IMR-90 (cell line): ENCODE measurements at regions not wholly inside any gene's neighbourhood (a gene's known extent, or its start where the extent isn't known, plus 50 kb on each side); places are given as distances from the start of the nearest gene placed in this dataset.
A peak's percentile ranks its signal among the peaks of the same experiment; 100 is the strongest.

Experiments
- ATAC-seq: fragments of 200-7000 bp; cut with Tn5 transposase; 2 replicates; pipeline ENCODE4 v1.9.1; 2020; ENCODE audit warnings: low read depth, mild to moderate bottlenecking, moderate library complexity
- BruUV-seq: library from RNA; stranded (reverse); fragments of 400-500 nt; replicated peaks from 2 replicates; lab custom pipeline; 2021; lab: Mats Ljungman, UMichigan
- CTCF ChIA-PET: fragments of 300-600 bp; formaldehyde crosslinking; extraction: SDS; loops from one replicate; lab custom pipeline; 2021; ENCODE audit warnings: antibody characterized with exemption; lab: Yijun Ruan, JAX
- POLR2A ChIA-PET: fragments of 300-600 bp; sonication (Branson Sonifier 250); formaldehyde crosslinking; loops from one replicate; lab custom pipeline; 2022; ENCODE audit warnings: antibody characterized with exemption; ENCODE audit not compliant: unreplicated experiment; lab: Charles Lee
- DNase-seq: peaks from one replicate; pipeline ENCODE4 v3.0.0; 2013
- H2AFZ ChIP-seq: replicated peaks from 2 replicates; pipeline ENCODE3; 2013; ENCODE audit warnings: low read length, mild to moderate bottlenecking; ENCODE audit not compliant: poor library complexity
- H2AK5ac ChIP-seq: 2 replicates; pipeline ENCODE4 v1.6.1; 2013; ENCODE audit warnings: low read depth, low read length, inconsistent platforms
- H2AK9ac ChIP-seq: replicated peaks from 2 replicates; pipeline ENCODE3; 2013; ENCODE audit warnings: mild to moderate bottlenecking, low read depth, low read length, moderate library complexity; ENCODE audit not compliant: poor library complexity
- H2BK120ac ChIP-seq: 2 replicates; pipeline ENCODE4 v1.6.1; 2013; ENCODE audit warnings: low read depth, low read length, inconsistent platforms
- H2BK15ac ChIP-seq: 3 replicates; pipeline ENCODE4 v1.6.1; 2013; ENCODE audit warnings: low read depth, low read length, inconsistent platforms
- H2BK20ac ChIP-seq: 2 replicates; pipeline ENCODE4 v1.6.1; 2013; ENCODE audit warnings: low read depth, mild to moderate bottlenecking, inconsistent platforms, low read length, moderate library complexity
- H2BK5ac ChIP-seq: 2 replicates; pipeline ENCODE4 v1.6.1; 2013; ENCODE audit warnings: mild to moderate bottlenecking, low read depth, low read length, inconsistent platforms; ENCODE audit not compliant: poor library complexity, severe bottlenecking
- H3K14ac ChIP-seq: replicated peaks from 2 replicates; pipeline ENCODE4 v1.6.1; 2013; ENCODE audit warnings: low read depth, low read length, inconsistent platforms
- H3K18ac ChIP-seq: 2 replicates; pipeline ENCODE4 v1.6.1; 2013; ENCODE audit warnings: low read depth, low read length, control low read depth
- H3K23ac ChIP-seq: 2 replicates; pipeline ENCODE4 v1.6.1; 2013; ENCODE audit warnings: low read depth, low read length, inconsistent platforms
- H3K27ac ChIP-seq: 2 replicates; pipeline ENCODE4 v1.5.1; 2013; ENCODE audit warnings: mild to moderate bottlenecking, control low read depth, low read length; ENCODE audit not compliant: insufficient read depth
- H3K27me3 ChIP-seq: 2 replicates; pipeline ENCODE4 v1.6.1; 2013; ENCODE audit warnings: low read length; ENCODE audit not compliant: control insufficient read depth, insufficient read depth
- H3K36me3 ChIP-seq: 2 replicates; pipeline ENCODE4 v1.6.1; 2013; ENCODE audit warnings: low read length, mixed read lengths; ENCODE audit not compliant: control insufficient read depth, insufficient read depth
- H3K4ac ChIP-seq: 2 replicates; pipeline ENCODE4 v1.6.1; 2013; ENCODE audit warnings: low read depth, low read length, inconsistent platforms
- H3K4me1 ChIP-seq: 2 replicates; pipeline ENCODE4 v1.6.1; 2013; ENCODE audit warnings: low read length, mixed read lengths; ENCODE audit not compliant: control insufficient read depth, insufficient read depth
- H3K4me2 ChIP-seq: 2 replicates; pipeline ENCODE4 v1.6.1; 2013; ENCODE audit warnings: low read depth, mild to moderate bottlenecking, control low read depth, low read length, moderate library complexity
- H3K4me3 ChIP-seq: 2 replicates; pipeline ENCODE4 v1.5.1; 2013; ENCODE audit warnings: low read depth, mild to moderate bottlenecking, control low read depth, low read length, moderate library complexity; ENCODE audit not compliant: insufficient read depth
- H3K56ac ChIP-seq: 2 replicates; pipeline ENCODE4 v1.6.1; 2013; ENCODE audit warnings: low read length, inconsistent platforms; ENCODE audit not compliant: insufficient read depth; ENCODE audit errors: extremely low read depth
- H3K79me1 ChIP-seq, 2 experiments: 2 replicates each; pipeline ENCODE4 v1.6.1; 2013; ENCODE audit warnings: low read length in 2 of 2, inconsistent platforms in 1 of 2, low read depth in 1 of 2
- H3K9ac ChIP-seq: 2 replicates; pipeline ENCODE4 v1.6.1; 2013; ENCODE audit warnings: low read depth, low read length, control low read depth
- H3K9me1 ChIP-seq: 2 replicates; pipeline ENCODE4 v1.6.1; 2013; ENCODE audit warnings: low read length, inconsistent platforms; ENCODE audit not compliant: insufficient read depth
- H3K9me3 ChIP-seq: 2 replicates; pipeline ENCODE4 v1.6.1; 2013; ENCODE audit warnings: low read length; ENCODE audit not compliant: control insufficient read depth, insufficient read depth
- H4K20me1 ChIP-seq: 2 replicates; pipeline ENCODE4 v1.6.1; 2013; ENCODE audit warnings: low read length, inconsistent platforms; ENCODE audit not compliant: insufficient read depth
- H4K5ac ChIP-seq: 2 replicates; pipeline ENCODE4 v1.6.1; 2013; ENCODE audit warnings: mild to moderate bottlenecking, low read depth, low read length, control low read depth
- H4K8ac ChIP-seq, 2 experiments: 2 replicates each; pipeline ENCODE4 v1.6.1; 2013; ENCODE audit warnings: low read depth in 2 of 2, low read length in 2 of 2, control low read depth in 1 of 2, inconsistent platforms in 1 of 2
- H4K91ac ChIP-seq: 2 replicates; pipeline ENCODE4 v1.6.1; 2013; ENCODE audit warnings: low read depth, low read length, inconsistent platforms; ENCODE audit not compliant: insufficient read depth
- CEBPB ChIP-seq: IDR thresholded peaks from 2 replicates; pipeline ENCODE4 v1.6.1; 2012; ENCODE audit warnings: low read depth, low read length, improper control_type of control experiment
- CHD1 ChIP-seq: IDR thresholded peaks from 2 replicates; pipeline ENCODE4 v1.6.1; 2012; ENCODE audit warnings: low read depth, low read length, improper control_type of control experiment
- CTCF ChIP-seq: conservative IDR thresholded peaks from 2 replicates; pipeline ENCODE4 v1.5.1; 2012; ENCODE audit warnings: mild to moderate bottlenecking, low read depth, low read length, improper control_type of control experiment
- ELK1 ChIP-seq: fragments of 150-350 bp; IDR thresholded peaks from 2 replicates; pipeline ENCODE4 v1.6.1; 2016; ENCODE audit warnings: low read depth, mild to moderate bottlenecking, low read length, moderate library complexity, borderline replicate concordance
- MAFK ChIP-seq: IDR thresholded peaks from 2 replicates; pipeline ENCODE4 v1.6.1; 2012; ENCODE audit warnings: low read depth, low read length, improper control_type of control experiment
- MXI1 ChIP-seq: IDR thresholded peaks from 2 replicates; pipeline ENCODE4 v1.6.1; 2012; ENCODE audit warnings: low read depth, mild to moderate bottlenecking, low read length, moderate library complexity, borderline replicate concordance
- POLR2A ChIP-seq: IDR thresholded peaks from 2 replicates; pipeline ENCODE4 v1.6.1; 2012; ENCODE audit warnings: mild to moderate bottlenecking, low read depth, low read length
- RCOR1 ChIP-seq: IDR thresholded peaks from 2 replicates; pipeline ENCODE4 v1.6.1; 2012; ENCODE audit warnings: mild to moderate bottlenecking, low read length, improper control_type of control experiment; ENCODE audit not compliant: insufficient replicate concordance
- RFX5 ChIP-seq: IDR thresholded peaks from 2 replicates; pipeline ENCODE4 v1.8.0; 2012; ENCODE audit warnings: low read depth, mild to moderate bottlenecking, low read length, moderate library complexity
- SMC3 ChIP-seq: fragments of 150-350 bp; IDR thresholded peaks from 2 replicates; pipeline ENCODE4 v1.6.1; 2016; ENCODE audit warnings: low read depth, mild to moderate bottlenecking, antibody characterized with exemption, low read length, moderate library complexity
- USF2 ChIP-seq: fragments of 150-350 bp; IDR thresholded peaks from 2 replicates; pipeline ENCODE4 v1.6.1; 2017; ENCODE audit warnings: mild to moderate bottlenecking, antibody characterized with exemption, low read length, low read depth
- WGBS, 2 experiments: methylation state at CpG; one replicate each; pipeline versions ENCODE4 v1.1.5 to v1.1.7; 2013; ENCODE audit warnings: missing lambda C conversion rate in 2 of 2; ENCODE audit not compliant: insufficient read length in 1 of 2; ENCODE audit errors: extremely low coverage in 2 of 2; 5-methylcytosine and 5-hydroxymethylcytosine counted together
- dilution Hi-C: fragments of 300-500 bp; cut with HindIII; formaldehyde crosslinking; loops from one replicate; pipeline ENCODE4 v1.14.3; 2018; ENCODE audit warnings: low sequenced_read_pairs; ENCODE audit not compliant: unreplicated experiment
- in situ Hi-C: fragments of 300-500 bp; cut with MboI; formaldehyde crosslinking; loops from 3 replicates; pipeline ENCODE4 v1.14.3; 2019; ENCODE audit warnings: low sequenced_read_pairs, inconsistent platforms, mixed read lengths
- intact Hi-C: fragments of 100-400 bp; cut with micrococcal nuclease; formaldehyde crosslinking; loops from 2 replicates; pipeline ENCODE4 v1.10.0; 2022

- no peak for ATAC-seq
- TF ChIP-seq CHD1 (no peak), MXI1 (no peak), RCOR1 (no peak), SMC3 (no peak), USF2 (no peak), RFX5 (no peak), MAFK (no peak), CEBPB (no peak), ELK1 (no peak), POLR2A (no peak), CTCF (no peak)
- Histone ChIP-seq H3K56ac (no peak overlapping the region), H2AK9ac (peak overlapping the region; percentile 74), H2AK5ac (peak overlapping the region; percentile 99), H3K4me3 (no peak overlapping the region), H3K23ac (peak overlapping the region; percentile 83; the same call in 1 of the 2 replicates), H3K4me2 (no peak overlapping the region), H3K9me3 (peaks cover 7% of the 10 kb centered on the region), H4K5ac (peak overlapping the region; percentile 99), H4K91ac (peak overlapping the region; percentile 95), H3K36me3 (no peaks in the 10 kb centered on the region), H3K27ac (peak overlapping the region; percentile 57), H4K20me1 (no peaks in the 10 kb centered on the region), H3K14ac (peak overlapping the region; percentile 95), H2BK20ac (peak overlapping the region; percentile 93), H4K8ac (peak overlapping the region; percentile 65 to 88; a peak in 3 of 4 replicates), H3K9me1 (peaks cover 34% of the 10 kb centered on the region), H2AFZ (peak overlapping the region; percentile 81), H3K27me3 (no peaks in the 10 kb centered on the region), H3K4me1 (peaks cover 40% of the 10 kb centered on the region), H3K4ac (peak overlapping the region; percentile 95), H3K9ac (no peak overlapping the region), H3K18ac (peak overlapping the region; percentile 74), H2BK120ac (peak overlapping the region; percentile 89), H3K79me1 (peaks cover 0 to 41% of the 10 kb centered on the region in 2 experiments; a peak in 2 of 4 replicates), H2BK5ac (peak overlapping the region; percentile 71), H2BK15ac (peak overlapping the region; percentile 98; the same call in 2 of the 3 replicates)
- WGBS, 2 experiments, result 92% methylated on average over 5 of the region's 15 CpGs; no CpG with 5 or more reads in 1 of the 2 experiments
- intact Hi-C loops (loop anchor here (2.0 kb wide), 1 partner anchor 48 kb away; no protein-coding TSS in a partner anchor), in situ Hi-C loops (no loop called here), dilution Hi-C loops (no loop called here)
- no TSS peak for BruUV-seq
- POLR2A ChIA-PET, result no interaction called here
- CTCF ChIA-PET, result no interaction called here
- no peak for DNase-seq
These were observed 88.9 kb downstream of the MCFD2 start for GRCh38 chr2:46826569-46827245.
